ENCODE measurements at regions not wholly inside any gene's neighbourhood (a gene's known extent, or its start where the extent isn't known, plus 50 kb on each side); places are given as distances from the start of the nearest gene placed in this dataset.

GRCh38 chr10:107546986-107547385 is 382.5 kb upstream of the SORCS1 start:
- no peaks in the 10 kb centered on the region for H3K27me3 ChIP-seq (ENCODE audit: control insufficient read depth, insufficient read depth, low read length)
- ChIA-PET POLR2A (no interaction called here), CTCF (no interaction called here)
- no peak for TF ChIP-seq CTCF (IDR thresholded peaks at IDR 0.05; ENCODE audit: low read depth, low read length)
- DNase-seq (ENCODE audit: low read depth, low spot score): no peak
- no peak overlapping the region for H3K4me3 ChIP-seq (ENCODE audit: low read depth, low read length)
- no peak overlapping the region for H3K27ac ChIP-seq (ENCODE audit: low read depth, low read length)
- H3K9me3 ChIP-seq (ENCODE audit: control insufficient read depth, insufficient read depth, low read length): peaks cover 20% of the 10 kb centered on the region

GRCh38 chr10:107546284-107546683 is 381.8 kb upstream of the SORCS1 start:
- Histone ChIP-seq H3K27ac (ENCODE audit: low read depth, low read length) (no peak overlapping the region), H3K27me3 (ENCODE audit: control insufficient read depth, insufficient read depth, low read length) (no peaks in the 10 kb centered on the region), H3K4me3 (ENCODE audit: low read depth, low read length) (no peak overlapping the region), H3K9me3 (ENCODE audit: control insufficient read depth, insufficient read depth, low read length) (peaks cover 20% of the 10 kb centered on the region)
- POLR2A ChIA-PET: no interaction called here
- no peak for TF ChIP-seq CTCF (IDR thresholded peaks at IDR 0.05; ENCODE audit: low read depth, low read length)
- CTCF ChIA-PET: no interaction called here
- no peak for DNase-seq (ENCODE audit: low read depth, low spot score)

- TF ChIP-seq CTCF (IDR thresholded peaks at IDR 0.05; ENCODE audit: low read depth, low read length): no peak
- Histone ChIP-seq H3K27ac (ENCODE audit: low read depth, low read length) (no peak overlapping the region), H3K9me3 (ENCODE audit: control insufficient read depth, insufficient read depth, low read length) (peaks cover 20% of the 10 kb centered on the region), H3K27me3 (ENCODE audit: control insufficient read depth, insufficient read depth, low read length) (no peaks in the 10 kb centered on the region), H3K4me3 (ENCODE audit: low read depth, low read length) (no peak overlapping the region)
- ChIA-PET CTCF (no interaction called here), POLR2A (no interaction called here)
- no peak for DNase-seq (ENCODE audit: low read depth, low spot score)
Observed at GRCh38 chr10:107545717-107546116, 381.2 kb upstream of the SORCS1 start.

GRCh38 chr10:107544706-107545520 is 380.4 kb upstream of the SORCS1 start:
- TF ChIP-seq CTCF (IDR thresholded peaks at IDR 0.05; ENCODE audit: low read depth, low read length): no peak
- no peak overlapping the region for H3K4me3 ChIP-seq (ENCODE audit: low read depth, low read length)
- ChIA-PET CTCF (no interaction called here), POLR2A (no interaction called here)
- peaks cover 20% of the 10 kb centered on the region for H3K9me3 ChIP-seq (ENCODE audit: control insufficient read depth, insufficient read depth, low read length)
- no peak overlapping the region for H3K27ac ChIP-seq (ENCODE audit: low read depth, low read length)
- H3K27me3 ChIP-seq (ENCODE audit: control insufficient read depth, insufficient read depth, low read length): no peaks in the 10 kb centered on the region
- no peak for DNase-seq (ENCODE audit: low read depth, low spot score)

- DNase-seq (ENCODE audit: low read depth, low spot score): no peak
- Histone ChIP-seq H3K9me3 (ENCODE audit: control insufficient read depth, insufficient read depth, low read length) (peaks cover 20% of the 10 kb centered on the region), H3K4me3 (ENCODE audit: low read depth, low read length) (no peak overlapping the region), H3K27me3 (ENCODE audit: control insufficient read depth, insufficient read depth, low read length) (no peaks in the 10 kb centered on the region), H3K27ac (ENCODE audit: low read depth, low read length) (no peak overlapping the region)
- no peak for TF ChIP-seq CTCF (IDR thresholded peaks at IDR 0.05; ENCODE audit: low read depth, low read length)
- POLR2A ChIA-PET: no interaction called here
- CTCF ChIA-PET: no interaction called here
Observed at GRCh38 chr10:107542607-107543006, 378.1 kb upstream of the SORCS1 start.
